ENCODE measurements at regions not wholly inside any gene's neighbourhood (a gene's known extent, or its start where the extent isn't known, plus 50 kb on each side); places are given as distances from the start of the nearest gene placed in this dataset.

- POLR2A ChIA-PET: interaction anchor here (0.6 kb wide), 1 partner anchor 13 kb away, joined by 8 read pairs; no protein-coding TSS in a partner anchor
- no peak for DNase-seq (ENCODE audit: extremely low spot score)
- CTCF ChIA-PET: interaction anchor here (1.6 kb wide), 1 partner anchor 263 kb away, joined by 3 read pairs; no protein-coding TSS in a partner anchor
- no peak for TF ChIP-seq CTCF (IDR thresholded peaks at IDR 0.05; ENCODE audit: control extremely low read depth, extremely low read depth, low read depth, missing control alignments)
Measured at GRCh38 chr4:22052076-22052475, 103.5 kb upstream of the KCNIP4 start.

- CTCF ChIA-PET: no interaction called here
- TF ChIP-seq CTCF (IDR thresholded peaks at IDR 0.05; ENCODE audit: control extremely low read depth, extremely low read depth, low read depth, missing control alignments): no peak
- DNase-seq (ENCODE audit: extremely low spot score): no peak
- POLR2A ChIA-PET: no interaction called here
Measured at GRCh38 chr4:22048323-22048722, 99.8 kb upstream of the KCNIP4 start.

DNA sequence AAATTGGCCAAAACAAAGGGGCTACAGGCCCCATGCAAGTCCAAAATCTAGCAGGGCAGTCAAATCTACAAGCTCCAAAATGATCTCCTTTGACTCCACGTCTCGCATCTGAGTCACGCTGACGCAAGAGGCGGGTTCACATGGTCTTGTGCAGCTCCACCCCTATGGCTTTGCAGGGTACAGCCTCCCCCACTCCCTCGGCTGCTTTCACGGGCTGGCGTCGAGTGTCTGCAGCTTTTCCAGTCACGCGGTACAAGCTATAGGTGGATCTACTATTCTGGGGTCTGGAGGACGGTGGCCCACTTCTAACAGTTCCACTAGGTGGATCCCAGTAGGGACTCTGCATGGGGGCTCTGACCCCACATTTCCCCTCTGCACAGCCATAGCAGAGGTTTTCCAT, 99.2 kb upstream of the KCNIP4 start:
- TF ChIP-seq CTCF (IDR thresholded peaks at IDR 0.05; ENCODE audit: control extremely low read depth, extremely low read depth, low read depth, missing control alignments): no peak
- ChIA-PET CTCF (no interaction called here), POLR2A (no interaction called here)
- no peak for DNase-seq (ENCODE audit: extremely low spot score)

GRCh38 chr4:22045051-22045630, 96.6 kb upstream of the KCNIP4 start:
- TF ChIP-seq CTCF (IDR thresholded peaks at IDR 0.05; ENCODE audit: control extremely low read depth, extremely low read depth, low read depth, missing control alignments): no peak
- no peak for DNase-seq (ENCODE audit: extremely low spot score)
- CTCF ChIA-PET: interaction anchor here (0.7 kb wide), 1 partner anchor 197 kb away, joined by 3 read pairs; no protein-coding TSS in a partner anchor
- POLR2A ChIA-PET: no interaction called here

GRCh38 chr4:22031423-22031822, 82.9 kb upstream of the KCNIP4 start:
- POLR2A ChIA-PET: no interaction called here
- no peak for TF ChIP-seq CTCF (IDR thresholded peaks at IDR 0.05; ENCODE audit: control extremely low read depth, extremely low read depth, low read depth, missing control alignments)
- no peak for DNase-seq (ENCODE audit: extremely low spot score)
- CTCF ChIA-PET: no interaction called here

GRCh38 chr4:22030881-22031280, 82.3 kb upstream of the KCNIP4 start:
- CTCF ChIA-PET: no interaction called here
- no peak for DNase-seq (ENCODE audit: extremely low spot score)
- no peak for TF ChIP-seq CTCF (IDR thresholded peaks at IDR 0.05; ENCODE audit: control extremely low read depth, extremely low read depth, low read depth, missing control alignments)
- POLR2A ChIA-PET: no interaction called here

Measured in GM10248 (cell line).